Amygdala (tissue), 56 donors: ENCODE measurements at regions not wholly inside any gene's neighbourhood (a gene's known extent, or its start where the extent isn't known, plus 50 kb on each side); places are given as distances from the start of the nearest gene placed in this dataset.
A peak's percentile ranks its signal among the peaks of the same experiment; 100 is the strongest.

Experiments used
- DNase-seq, 56 donors: peaks; one replicate each; lab custom pipeline; 2025; lab: John Stamatoyannopoulos, UW

DNA sequence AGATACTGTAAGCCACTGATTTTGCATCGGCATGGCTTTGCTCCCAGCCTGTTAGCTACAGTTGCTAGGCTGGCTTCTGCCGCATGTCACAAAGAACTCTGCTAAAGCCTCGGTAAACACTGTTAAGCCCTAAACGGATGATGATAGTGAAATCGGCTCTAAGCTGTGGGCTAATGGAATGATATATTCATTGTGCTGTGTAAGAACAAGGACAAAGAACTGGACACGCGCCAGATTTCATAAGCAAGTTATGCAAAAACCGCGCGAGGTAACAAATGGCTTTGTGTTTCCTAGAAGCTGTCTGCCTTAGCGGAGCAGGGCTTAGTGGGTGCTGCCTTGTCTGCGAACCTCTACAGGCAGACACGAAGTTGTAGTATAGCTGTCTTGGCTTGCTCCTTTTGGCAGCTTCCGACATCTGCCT, 331.3 kb upstream of the COBL start:
- peak in 36 of 56 donors; percentile 1 to 85 (median 35) for DNase-seq

DNA sequence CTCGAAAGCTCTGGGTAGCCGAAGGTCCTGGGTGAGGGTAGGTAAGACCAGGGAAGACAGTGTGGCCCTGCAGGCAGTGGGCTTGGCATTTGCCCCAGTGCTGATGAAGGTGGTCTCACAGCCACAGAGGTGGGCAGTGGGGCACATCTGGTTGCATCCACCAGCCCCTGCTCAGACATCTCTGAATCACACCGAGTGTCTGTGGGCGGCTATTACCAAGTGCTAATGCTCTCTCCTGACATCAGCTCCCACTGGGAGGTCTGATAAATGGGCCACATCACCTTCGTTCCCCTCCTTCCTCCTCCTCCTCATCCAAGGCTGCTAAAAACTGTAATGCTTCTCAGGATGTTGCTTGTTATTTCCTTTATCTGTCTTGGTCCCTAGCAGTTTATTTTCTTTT, 330.9 kb upstream of the COBL start:
- DNase-seq = no peak

DNA sequence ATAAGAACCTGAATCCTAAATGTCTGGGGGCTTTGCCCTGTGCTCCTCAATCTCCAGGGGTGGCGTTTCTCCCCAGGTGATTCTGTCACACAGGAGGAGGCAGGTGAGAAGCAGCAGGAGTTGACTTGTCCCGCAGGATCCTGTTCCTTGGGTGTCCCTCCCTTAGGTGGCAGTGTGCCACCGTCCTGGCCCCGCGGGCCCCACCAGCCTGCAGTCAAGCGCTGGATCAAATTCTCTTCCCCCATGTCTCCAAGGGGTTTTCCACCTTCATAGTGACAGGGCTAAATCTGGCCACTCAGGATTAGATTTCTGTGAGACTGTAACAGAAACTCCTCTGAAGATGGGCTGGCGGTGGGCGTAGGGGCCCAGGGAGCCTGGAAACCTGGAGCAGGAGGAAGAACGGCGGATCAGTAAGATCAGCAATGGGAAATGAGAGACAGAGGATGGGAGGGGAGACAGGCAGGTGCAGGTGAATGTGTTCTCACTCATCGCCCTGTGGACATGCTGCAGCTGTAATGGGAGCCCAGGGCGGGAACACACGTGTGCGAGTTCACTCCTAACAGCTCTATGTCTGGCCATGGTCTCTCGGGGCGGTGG, 329.2 kb upstream of the COBL start:
- DNase-seq = no peak

DNA sequence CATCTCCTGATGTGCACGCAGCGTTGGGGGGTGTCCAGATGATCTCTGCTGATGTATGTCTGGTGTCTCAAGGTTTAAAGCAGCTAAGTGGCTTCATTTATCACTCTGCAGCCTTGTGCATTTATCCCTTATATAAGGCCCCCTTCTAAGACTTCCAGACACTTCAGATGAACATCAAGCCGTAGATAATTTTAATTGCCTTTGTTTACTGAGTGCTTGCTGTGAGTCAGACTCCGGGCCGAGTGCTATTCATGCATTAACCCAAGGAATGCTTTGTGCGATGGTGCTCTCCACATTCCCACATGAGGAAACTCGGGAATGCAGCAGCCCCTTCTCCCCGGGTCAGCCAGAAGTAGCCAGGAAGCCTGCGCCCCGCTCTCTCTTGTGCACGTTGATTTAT, 328.6 kb upstream of the COBL start:
- no peak for DNase-seq

DNA sequence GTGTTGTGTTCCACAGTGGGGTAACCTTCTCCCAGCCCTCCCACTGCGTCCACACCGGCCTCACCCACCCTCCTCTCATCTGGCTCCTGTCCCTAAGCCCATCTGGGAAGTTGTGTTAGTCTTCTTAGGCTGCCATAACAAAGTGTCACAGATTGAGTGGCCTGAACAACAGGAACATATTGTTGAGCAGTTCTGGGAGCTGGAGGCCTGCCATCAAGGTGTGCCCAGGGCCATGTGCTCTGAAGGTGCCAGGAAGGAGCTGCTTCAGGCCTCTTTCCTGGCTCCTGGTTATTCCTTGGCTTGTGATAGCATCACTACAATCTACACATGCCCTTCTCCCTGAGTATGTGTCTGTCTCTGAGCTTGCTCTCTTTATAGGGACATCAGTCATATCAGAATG, 327.6 kb upstream of the COBL start:
- no peak for DNase-seq

DNA sequence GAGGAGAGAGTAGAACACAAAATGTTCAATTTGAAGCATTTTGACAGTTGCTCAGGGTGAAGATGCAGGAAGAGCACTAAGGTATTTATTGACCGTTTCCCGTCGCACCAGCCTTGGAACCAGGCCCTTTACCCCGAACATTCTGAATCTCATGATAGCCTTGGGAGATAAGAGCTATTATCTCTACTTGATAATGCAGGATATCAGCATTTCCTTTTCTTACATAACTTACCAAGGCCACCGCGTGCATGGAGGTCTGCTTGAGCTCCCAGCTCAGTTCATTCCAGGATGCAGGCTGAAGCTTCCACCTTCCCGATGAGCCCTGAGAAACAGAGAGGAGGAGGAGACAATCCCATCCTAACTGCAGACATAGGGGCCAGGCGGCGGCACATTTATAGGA, 324.2 kb upstream of the COBL start:
- DNase-seq = no peak

DNA sequence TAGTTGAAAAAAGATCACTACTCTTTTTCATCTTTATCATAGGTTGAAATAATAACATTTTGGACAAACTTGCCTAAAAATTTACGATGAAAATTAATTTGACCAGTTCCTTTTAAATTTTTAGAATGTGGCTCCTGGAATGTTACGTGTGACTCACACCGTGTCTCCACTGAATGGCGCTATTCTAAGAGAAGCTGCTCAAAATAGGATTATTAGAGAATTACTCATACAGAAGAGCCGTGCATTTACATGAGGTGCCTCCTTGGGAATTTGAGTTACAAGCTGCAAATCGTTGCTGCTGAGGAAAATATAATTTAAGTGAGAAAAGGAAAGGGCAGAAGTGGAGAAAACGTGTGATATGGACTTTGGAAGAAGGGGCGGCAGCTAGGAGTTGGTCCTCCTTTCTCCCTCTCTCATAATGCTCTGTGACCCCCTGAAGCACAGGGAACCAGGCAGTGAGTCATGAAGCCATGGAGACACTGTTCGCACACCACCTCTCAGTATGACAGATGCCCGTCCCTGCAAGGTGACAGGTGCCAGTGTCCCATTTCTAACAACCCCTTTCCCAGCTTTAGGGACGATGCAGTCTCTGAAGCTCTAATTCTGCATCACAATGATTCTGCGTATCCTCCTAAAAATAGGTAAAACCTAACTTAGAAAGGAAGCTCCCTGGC, 323.2 kb upstream of the COBL start:
- peak in 2 of 56 donors; percentile 5 to 6 for DNase-seq

DNA sequence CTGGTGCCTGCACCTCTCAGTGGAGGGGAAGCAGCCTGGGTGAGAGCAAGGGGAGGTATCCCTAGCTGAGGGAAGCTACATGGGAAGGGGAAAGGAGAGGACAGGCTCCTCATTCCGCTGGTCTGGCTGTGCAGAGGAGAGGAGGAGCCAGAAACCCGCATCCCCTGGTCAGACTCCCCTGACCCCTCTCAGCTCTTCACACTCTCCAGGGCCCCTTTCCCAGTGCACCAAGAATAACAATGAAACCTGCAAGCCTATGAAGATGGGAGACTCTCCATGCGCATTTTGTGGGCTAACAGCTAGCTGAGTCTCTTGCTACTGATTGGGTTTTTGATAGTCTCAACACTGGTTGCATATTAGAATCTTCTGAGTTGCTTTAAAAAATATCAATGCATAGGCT, 319.9 kb upstream of the COBL start:
- DNase-seq = no peak

DNA sequence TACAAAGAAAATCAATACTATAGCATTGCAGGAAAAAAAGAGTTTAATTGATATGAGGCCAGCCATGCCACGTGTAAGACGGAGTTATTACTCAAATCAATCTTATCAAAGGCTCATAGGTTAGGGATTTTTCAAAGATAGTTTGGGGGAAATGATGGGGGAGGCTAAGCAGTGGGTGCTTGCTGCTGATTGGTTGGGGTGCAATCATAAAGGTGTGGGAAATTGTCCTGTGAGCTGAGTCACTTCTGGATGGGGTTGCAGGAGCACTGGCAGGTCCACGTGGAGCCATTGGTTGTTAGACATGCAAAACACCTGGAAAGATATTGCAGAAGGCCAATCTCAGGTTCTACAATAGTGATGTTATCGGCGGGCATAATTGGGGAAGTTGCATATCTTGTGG, 319.2 kb upstream of the COBL start:
- DNase-seq = no peak

DNA sequence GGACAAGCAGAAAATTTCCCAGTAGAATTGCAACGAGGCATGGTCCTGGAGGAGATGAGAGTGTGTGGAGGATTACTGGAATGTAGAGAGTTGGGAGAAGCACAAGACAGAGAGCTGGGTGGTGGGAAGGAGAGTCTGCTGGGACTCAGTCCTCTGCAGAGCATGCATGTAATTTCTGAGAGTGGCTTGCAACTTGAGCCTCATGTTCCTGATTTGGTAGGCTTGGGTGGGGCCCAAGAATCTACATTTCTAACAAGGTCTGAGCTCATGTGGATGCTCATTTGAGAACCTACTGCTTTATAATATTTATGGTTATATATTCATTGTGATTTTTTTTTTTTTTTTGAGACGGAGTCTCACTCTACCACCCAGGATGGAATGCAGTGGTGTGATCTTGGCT, 317.9 kb upstream of the COBL start:
- no peak for DNase-seq

DNA sequence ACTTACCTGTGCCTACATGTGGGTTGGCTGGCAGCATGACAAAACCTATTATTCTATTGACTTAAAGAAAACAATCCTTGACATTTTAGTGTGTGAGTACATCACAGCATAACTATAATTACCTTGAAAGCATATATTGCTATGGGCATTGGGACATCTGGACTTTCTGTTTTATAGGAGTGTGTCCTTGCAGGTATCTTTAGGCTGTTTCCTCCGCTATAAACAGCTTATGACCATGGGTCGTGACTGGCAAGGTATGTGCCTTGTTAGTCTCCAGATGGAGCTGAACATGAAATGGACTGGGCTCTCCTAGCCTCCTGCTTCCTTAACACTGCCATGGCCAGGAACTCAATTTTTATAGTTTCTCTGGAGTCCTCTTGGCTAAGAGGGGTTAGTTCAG, 317.4 kb upstream of the COBL start:
- no peak for DNase-seq

DNA sequence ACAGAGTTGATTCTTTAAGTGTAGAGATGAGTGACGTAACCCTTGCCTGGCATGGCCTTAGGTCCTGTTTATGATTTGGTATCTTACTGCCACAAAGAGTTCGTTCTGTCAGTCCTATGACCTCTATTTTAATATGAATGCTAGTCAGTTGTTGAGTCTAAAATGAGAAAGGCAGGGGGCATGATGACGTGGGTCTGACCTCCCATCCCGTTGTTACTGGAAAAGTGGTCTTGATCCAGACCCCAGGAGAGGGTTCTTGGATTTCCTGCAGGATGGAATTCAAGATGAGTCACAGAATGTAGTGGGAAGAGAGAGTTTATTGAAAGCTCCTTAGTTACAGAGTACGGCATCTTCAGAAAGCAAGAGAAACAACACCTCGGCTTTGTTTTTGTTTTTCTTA, 317.0 kb upstream of the COBL start:
- no peak for DNase-seq

DNA sequence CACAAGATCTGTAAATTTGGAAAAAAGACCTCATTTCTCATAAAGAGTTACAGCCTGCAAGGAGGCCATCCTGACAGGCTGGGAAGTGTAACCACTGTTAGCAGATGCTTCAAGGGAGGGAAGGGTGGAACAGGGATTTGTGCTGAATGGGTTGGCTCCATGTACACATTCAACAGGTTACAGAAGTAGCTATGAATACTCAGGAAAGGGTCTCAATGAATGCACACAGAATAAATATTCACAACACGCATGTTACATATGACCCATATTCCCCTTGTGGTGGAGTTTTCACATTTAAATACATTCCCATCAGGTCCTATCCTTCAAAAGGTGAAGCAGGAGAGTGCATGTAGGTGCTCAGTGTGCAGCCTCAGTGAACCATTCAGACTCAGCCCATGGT, 316.4 kb upstream of the COBL start:
- no peak for DNase-seq

DNA sequence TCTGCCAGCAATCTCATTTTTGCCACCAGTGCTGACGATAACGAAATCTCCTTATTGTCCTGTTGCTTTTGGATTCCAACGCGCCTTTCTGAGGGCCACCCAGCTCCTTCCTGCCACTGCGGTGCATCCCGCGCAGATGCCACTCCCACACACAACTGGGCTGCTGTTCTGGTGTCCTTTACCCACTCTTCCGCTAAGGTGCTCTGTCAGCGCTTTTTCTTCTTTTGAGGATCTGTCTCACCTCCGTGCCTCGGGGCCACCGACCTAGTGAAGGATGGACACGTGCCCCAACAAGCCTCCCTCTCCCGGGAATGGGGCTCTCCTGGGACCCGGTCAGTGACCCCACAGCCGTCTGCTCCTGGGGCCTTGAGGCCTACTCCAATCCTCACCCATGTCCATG, 314.3 kb upstream of the COBL start:
- DNase-seq = no peak

DNA sequence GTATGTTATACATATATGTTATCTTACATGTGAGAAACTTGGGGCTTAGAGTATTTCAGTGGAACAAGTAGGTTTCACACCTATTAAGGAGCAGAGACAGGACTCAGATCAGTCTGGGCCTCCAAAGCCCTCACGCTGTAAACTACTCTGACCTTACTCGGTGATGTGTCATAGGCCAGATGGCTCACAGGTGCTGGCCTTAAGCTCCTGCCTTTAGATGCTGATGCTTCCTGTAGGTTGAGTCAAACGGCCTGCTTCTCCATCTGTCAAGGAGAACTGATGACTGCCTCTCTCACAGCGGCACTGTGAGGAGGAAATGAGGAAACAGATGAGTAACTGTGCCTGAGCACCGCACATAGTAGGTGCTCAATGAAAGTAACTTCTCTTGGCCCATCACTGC, 312.6 kb upstream of the COBL start:
- DNase-seq = no peak

DNA sequence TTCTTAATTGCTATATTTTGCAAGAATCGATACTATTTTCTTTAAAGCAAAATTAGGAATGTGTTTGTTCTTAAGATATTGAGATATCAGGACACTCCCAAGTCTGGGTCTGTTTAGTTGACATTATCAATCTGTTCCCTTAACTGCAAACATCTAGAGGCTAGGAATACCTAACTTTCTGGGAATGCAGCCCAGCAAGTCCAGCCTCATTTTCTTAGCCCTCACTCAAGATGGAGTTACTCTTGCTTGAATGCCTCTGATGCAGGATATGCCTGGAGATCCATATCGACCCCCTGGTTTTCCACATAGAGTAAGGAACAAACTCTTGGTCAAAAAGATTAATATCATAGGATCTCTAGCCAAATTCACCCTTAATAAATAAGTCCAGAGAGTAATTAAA, 305.3 kb upstream of the COBL start:
- DNase-seq = no peak

DNA sequence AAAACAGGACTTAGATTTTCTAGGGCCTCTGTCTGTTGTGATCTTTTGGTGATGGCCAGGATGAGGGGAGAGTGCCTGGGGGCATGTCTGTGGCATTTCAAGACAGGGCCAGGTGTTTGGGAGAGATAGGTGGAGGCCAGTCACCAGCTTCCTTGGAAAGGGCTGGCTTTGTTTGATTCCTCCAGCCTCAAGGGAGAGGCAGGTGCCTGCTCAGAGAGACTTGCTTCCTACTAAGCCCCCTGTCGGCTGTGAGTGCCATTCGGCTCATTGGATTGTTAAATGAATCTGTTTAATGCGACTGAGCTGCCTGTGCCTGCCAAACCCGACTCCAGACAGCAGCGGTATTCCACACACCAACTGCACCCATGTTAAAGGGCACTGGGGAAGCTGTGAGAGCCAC, 304.1 kb upstream of the COBL start:
- peak in 1 of 56 donors; percentile 18 for DNase-seq

DNA sequence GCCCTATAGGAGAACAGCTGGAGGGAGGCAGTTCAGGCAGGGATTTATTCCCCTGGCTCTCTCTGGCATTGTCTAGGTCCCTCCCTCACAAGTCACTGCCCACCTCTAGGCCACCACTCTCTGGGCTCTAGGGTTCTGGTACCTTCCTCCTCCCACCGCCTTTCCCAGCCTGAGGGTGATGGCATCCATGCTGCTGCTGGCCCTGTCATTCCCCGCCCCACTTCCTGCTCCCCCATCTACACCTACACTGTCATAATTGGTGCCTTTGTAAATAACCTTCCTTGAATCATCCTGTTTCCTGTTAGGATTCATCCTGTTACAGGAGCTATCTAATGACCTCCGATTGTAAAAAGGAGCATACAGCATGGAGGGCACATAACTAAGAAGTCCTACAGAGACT, 303.3 kb upstream of the COBL start:
- DNase-seq = no peak

DNA sequence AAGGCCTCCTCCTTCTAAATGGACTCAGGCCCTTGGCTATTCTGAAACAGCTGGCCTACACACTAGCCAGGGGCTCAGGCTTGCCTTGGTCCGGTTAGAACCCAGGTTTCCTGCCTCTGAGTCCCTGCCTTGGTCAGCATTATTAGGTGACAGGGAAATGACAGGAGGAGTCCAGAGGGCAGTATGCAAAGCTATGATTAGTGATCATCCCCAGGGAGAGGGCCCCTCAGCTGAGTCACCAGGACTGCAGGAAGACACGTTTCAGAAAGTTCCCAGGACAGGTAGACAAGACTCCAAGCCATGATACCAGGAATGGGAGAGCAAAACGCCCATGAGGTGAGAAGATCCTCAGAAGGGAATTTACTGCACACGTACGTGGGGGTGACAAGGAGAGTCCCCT, 301.1 kb upstream of the COBL start:
- DNase-seq = no peak

DNA sequence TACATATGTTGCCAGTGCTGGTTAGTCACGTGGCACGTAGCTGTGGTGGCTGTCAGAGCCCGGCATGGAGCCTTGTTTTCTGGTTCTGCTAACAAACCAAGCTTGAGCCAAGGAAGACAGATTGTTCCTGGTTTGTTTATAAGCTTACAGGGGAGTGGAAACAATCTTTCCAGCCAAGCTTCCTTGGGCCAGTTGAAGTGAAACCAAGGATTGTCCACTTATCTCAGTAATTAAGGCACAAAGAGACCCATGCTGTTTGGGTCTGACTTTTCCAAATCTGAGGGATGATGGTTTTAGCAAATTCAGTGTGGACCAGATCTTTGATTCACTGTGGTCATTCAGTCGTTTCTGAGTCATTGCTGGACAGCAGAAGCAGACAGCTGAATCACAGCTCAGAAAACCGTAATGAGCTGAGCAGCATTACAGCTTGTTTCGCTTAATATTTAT, 297.3 kb upstream of the COBL start:
- peak in 1 of 56 donors; percentile 2 for DNase-seq

DNA sequence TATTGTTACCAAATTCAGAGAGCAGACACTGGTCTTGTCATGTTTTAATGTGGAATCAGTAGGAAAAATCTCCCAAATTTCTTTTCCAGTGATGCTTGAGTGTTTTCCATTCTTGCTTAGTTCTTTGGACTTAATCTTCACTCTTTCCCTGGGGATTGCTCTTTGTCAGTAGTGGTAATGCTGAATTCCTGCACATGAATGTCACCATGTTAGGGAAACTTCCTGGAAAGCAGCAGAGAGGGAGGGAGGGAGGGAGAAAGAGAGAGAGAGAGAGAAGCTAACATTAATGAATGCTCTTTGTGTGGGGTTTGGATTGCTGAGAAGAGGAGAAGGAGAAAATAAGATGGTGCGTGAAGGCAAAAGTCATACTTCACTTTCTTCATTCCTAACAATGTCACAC, 295.3 kb upstream of the COBL start:
- no peak for DNase-seq

DNA sequence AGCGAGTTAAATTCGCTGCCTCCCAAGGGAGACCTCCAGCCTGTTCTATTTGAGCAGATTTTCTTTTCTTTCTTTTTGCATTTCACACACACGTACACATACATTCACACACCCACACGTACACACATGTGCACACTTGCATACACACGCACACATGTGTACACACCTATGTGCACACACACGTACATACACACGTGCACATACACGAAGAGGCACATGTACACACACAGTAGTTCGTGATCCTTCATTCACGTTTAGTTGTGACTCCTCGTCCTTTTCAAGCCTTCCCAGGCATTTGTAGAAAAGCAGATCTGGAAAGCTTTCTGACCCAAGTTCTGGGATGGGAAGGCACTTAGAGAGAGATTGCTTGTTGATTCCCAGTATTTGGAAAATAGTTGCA, 290.8 kb upstream of the COBL start:
- DNase-seq = no peak
